Calu3 (cell line): ENCODE measurements at regions not wholly inside any gene's neighbourhood (a gene's known extent, or its start where the extent isn't known, plus 50 kb on each side); places are given as distances from the start of the nearest gene placed in this dataset.

Experiments
- BruUV-seq: library from RNA; stranded (reverse); fragments of 400-500 nt; replicated peaks from 2 replicates; lab custom pipeline; 2021; lab: Mats Ljungman, UMichigan
- CTCF ChIA-PET: fragments of 300-600 bp; sonication (Branson Sonifier 250); formaldehyde crosslinking; loops from one replicate; lab custom pipeline; 2022; ENCODE audit warnings: antibody characterized with exemption; lab: Charles Lee
- DNase-seq: peaks from one replicate; pipeline ENCODE4 v3.0.0; 2022
- H3K27ac Mint-ChIP-seq: one replicate; pipeline ENCODE4 v1.8.0; 2022; ENCODE audit warnings: mixed read lengths; ENCODE audit not compliant: unreplicated experiment
- H3K27me3 Mint-ChIP-seq: one replicate; pipeline ENCODE4 v1.8.0; 2022; ENCODE audit warnings: mixed read lengths; ENCODE audit not compliant: unreplicated experiment
- H3K36me3 Mint-ChIP-seq: one replicate; pipeline ENCODE4 v1.8.0; 2022; ENCODE audit warnings: mild to moderate bottlenecking, moderate library complexity, mixed read lengths; ENCODE audit not compliant: insufficient read depth, unreplicated experiment
- H3K4me1 Mint-ChIP-seq: one replicate; pipeline ENCODE4 v1.8.0; 2022; ENCODE audit warnings: mild to moderate bottlenecking, low read depth, mixed read lengths; ENCODE audit not compliant: unreplicated experiment
- H3K4me3 Mint-ChIP-seq: one replicate; pipeline ENCODE4 v1.8.0; 2022; ENCODE audit warnings: mild to moderate bottlenecking, low read depth, moderate library complexity, mixed read lengths; ENCODE audit not compliant: unreplicated experiment
- H3K9me3 Mint-ChIP-seq: one replicate; pipeline ENCODE4 v1.8.0; 2022; ENCODE audit warnings: low read depth, mixed read lengths; ENCODE audit not compliant: unreplicated experiment
- intact Hi-C: fragments of 100-400 bp; cut with micrococcal nuclease; formaldehyde crosslinking; loops from one replicate; pipeline ENCODE4 v1.10.0; 2022; ENCODE audit not compliant: unreplicated experiment
- TF ChIP-seq, protein P1 (sequence below): fragments of 200-600 bp; IDR thresholded peaks from one replicate; pipeline ENCODE4 v1.8.0; 2022; ENCODE audit warnings: antibody characterized with exemption; ENCODE audit not compliant: unreplicated experiment

DNA sequence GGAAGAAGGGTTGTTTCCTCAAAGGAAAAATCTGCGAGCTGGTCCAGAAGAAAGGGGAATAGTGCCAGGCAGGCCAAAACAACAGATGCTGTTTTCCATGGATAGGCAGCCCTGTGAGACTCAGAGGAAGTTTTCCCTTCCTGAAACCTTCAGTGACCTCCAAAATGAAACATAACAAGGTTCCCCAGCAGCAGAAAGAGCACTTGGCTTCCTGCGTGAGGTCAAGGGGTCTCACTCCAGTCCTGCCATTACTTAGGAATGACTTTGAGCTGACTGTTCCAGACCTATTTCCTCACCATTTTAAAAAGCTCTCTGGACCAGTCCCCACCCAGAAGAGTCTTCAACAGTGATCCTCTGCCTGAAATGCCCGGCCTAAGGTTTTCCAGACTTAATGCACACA is 104.6 kb upstream of the IPO5 start:
- intact Hi-C loops: loop anchor here (10.0 kb wide), 1 partner anchor 996 kb away; no protein-coding TSS in a partner anchor
- peaks cover 2% of the 10 kb centered on the region for H3K36me3 Mint-ChIP-seq
- CTCF ChIA-PET: no interaction called here

DNA sequence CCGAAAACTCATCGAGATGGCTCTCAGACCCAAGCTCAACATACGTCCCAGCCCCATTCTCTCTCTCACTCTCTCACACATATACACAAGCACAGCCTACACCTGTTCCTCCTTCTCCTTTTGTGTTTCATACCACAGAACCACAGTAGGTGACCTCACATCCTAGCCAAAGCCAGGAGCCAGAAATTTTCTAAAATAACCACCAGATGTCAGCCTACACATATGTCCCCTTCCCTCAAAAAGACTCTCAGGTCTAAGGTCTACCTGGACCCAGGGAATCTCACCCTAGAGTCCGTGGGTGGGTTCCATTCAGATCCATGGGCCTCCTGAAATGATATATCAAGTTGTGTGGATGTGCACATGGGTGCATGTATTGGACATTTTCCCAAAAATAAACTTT is 104.2 kb upstream of the IPO5 start:
- no TSS peak for BruUV-seq
- CTCF ChIA-PET: no interaction called here
- Mint-ChIP-seq H3K4me3 (no peak overlapping the region), H3K9me3 (no peaks in the 10 kb centered on the region), H3K27ac (no peak overlapping the region), H3K4me1 (peaks cover 9% of the 10 kb centered on the region), H3K36me3 (no peaks in the 10 kb centered on the region), H3K27me3 (peaks cover 26% of the 10 kb centered on the region)
- TF ChIP-seq, protein P1, sequence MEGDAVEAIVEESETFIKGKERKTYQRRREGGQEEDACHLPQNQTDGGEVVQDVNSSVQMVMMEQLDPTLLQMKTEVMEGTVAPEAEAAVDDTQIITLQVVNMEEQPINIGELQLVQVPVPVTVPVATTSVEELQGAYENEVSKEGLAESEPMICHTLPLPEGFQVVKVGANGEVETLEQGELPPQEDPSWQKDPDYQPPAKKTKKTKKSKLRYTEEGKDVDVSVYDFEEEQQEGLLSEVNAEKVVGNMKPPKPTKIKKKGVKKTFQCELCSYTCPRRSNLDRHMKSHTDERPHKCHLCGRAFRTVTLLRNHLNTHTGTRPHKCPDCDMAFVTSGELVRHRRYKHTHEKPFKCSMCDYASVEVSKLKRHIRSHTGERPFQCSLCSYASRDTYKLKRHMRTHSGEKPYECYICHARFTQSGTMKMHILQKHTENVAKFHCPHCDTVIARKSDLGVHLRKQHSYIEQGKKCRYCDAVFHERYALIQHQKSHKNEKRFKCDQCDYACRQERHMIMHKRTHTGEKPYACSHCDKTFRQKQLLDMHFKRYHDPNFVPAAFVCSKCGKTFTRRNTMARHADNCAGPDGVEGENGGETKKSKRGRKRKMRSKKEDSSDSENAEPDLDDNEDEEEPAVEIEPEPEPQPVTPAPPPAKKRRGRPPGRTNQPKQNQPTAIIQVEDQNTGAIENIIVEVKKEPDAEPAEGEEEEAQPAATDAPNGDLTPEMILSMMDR: no peak
- intact Hi-C loops: loop anchor here (10.0 kb wide), 1 partner anchor 995 kb away; no protein-coding TSS in a partner anchor
- no peak for DNase-seq

More for the DNA sequence above, 104.6 kb upstream of the IPO5 start:
- H3K4me3 Mint-ChIP-seq: no peak overlapping the region
- TF ChIP-seq, protein P1: no peak
- peaks cover 4% of the 10 kb centered on the region for H3K4me1 Mint-ChIP-seq
- peaks cover 30% of the 10 kb centered on the region for H3K27me3 Mint-ChIP-seq
- no peak overlapping the region for H3K27ac Mint-ChIP-seq
- H3K9me3 Mint-ChIP-seq: no peaks in the 10 kb centered on the region
- no peak for DNase-seq
- no TSS peak for BruUV-seq

DNA sequence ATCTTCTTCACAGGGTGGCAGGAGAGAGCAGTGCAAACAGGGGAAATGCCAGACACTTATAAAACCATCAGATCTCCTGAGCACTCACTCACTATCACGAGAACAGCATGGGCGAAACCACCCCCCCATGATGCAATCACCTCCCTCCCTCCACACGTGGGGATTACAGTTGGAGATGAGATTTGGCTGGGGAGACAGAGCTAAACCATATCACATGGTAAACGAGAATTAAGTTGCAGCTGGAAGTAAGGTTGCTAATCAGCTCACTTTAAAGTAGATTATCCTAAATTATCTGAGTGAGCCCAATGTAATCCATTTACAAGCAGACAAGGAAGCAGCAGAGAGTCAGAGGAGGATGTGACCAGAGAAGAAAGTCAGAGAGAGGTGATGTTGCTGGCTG is 102.2 kb upstream of the IPO5 start:
- Mint-ChIP-seq H3K36me3 (no peaks in the 10 kb centered on the region), H3K4me1 (peaks cover 10% of the 10 kb centered on the region), H3K27ac (no peak overlapping the region), H3K4me3 (no peak overlapping the region), H3K9me3 (no peaks in the 10 kb centered on the region), H3K27me3 (peaks cover 23% of the 10 kb centered on the region)
- CTCF ChIA-PET: no interaction called here
- DNase-seq: no peak
- BruUV-seq: no TSS peak
- intact Hi-C loops: loop anchor here (10.0 kb wide), 1 partner anchor 124 kb away; no protein-coding TSS in a partner anchor
- TF ChIP-seq, protein P1: no peak

DNA sequence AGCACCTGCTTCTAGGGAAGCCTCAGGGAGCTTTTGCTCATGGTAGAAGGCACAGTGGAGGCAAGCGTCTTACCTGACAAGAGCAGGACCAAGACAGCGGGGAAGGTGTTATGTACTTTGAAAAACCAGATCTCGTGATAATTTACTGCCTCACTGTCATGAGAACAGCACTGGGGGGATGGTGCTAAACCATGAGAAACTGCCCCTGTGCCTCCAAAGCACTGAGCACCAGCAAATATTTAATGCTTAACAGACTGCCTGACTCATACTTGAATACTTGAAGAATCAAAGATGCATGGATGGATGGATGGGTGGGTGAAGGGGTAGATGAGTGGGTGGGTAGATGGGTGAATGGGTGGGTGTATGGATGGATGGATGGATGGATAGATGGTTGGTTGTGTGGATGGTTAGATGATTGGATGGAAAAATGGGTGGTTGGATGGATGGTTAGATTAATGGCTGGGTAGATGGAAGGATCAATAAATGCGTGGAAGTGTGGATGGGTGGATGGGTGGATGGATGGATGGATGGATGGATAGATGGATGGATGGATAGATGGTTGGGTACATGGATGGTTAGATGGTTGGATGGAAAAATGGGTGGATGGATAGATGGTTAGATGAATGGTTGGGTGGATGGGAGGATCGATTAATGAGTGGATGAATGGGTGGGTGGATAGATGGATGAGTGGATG is 101.1 kb upstream of the IPO5 start:
- TF ChIP-seq, protein P1: no peak
- H3K27me3 Mint-ChIP-seq: peaks cover 23% of the 10 kb centered on the region
- DNase-seq: no peak
- H3K27ac Mint-ChIP-seq: no peak overlapping the region
- peaks cover 10% of the 10 kb centered on the region for H3K4me1 Mint-ChIP-seq
- intact Hi-C loops: loop anchor here (10.0 kb wide), 1 partner anchor 122 kb away; no protein-coding TSS in a partner anchor
- no TSS peak for BruUV-seq
- H3K9me3 Mint-ChIP-seq: no peaks in the 10 kb centered on the region
- no peak overlapping the region for H3K4me3 Mint-ChIP-seq
- CTCF ChIA-PET: no interaction called here
- no peaks in the 10 kb centered on the region for H3K36me3 Mint-ChIP-seq
